ENCODE measurements at regions not wholly inside any gene's neighbourhood (a gene's known extent, or its start where the extent isn't known, plus 50 kb on each side); places are given as distances from the start of the nearest gene placed in this dataset.

DNA sequence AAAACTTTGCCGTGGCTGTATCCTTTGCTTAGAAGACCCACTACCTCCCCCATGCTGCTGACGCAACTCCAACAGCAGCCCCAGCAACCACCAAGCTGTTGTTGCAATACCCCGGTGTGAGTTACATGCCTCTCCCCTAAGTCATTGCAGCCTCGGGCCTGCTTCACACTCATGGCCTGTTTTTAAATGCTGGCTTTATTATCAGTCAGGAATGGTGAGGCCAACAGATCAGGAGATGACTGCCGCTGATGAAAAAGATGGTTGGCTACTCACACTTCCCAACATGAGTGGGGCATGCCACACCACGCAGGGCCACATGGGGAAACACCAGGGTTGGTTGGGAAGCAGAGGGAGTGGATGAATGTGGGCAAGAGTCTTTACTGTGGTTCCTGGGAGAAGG is 171.5 kb upstream of the SYT13 start:
- no peaks in the 10 kb centered on the region for H3K9me3 ChIP-seq
- no peak overlapping the region for H3K27ac ChIP-seq
- TF ChIP-seq, protein P1, sequence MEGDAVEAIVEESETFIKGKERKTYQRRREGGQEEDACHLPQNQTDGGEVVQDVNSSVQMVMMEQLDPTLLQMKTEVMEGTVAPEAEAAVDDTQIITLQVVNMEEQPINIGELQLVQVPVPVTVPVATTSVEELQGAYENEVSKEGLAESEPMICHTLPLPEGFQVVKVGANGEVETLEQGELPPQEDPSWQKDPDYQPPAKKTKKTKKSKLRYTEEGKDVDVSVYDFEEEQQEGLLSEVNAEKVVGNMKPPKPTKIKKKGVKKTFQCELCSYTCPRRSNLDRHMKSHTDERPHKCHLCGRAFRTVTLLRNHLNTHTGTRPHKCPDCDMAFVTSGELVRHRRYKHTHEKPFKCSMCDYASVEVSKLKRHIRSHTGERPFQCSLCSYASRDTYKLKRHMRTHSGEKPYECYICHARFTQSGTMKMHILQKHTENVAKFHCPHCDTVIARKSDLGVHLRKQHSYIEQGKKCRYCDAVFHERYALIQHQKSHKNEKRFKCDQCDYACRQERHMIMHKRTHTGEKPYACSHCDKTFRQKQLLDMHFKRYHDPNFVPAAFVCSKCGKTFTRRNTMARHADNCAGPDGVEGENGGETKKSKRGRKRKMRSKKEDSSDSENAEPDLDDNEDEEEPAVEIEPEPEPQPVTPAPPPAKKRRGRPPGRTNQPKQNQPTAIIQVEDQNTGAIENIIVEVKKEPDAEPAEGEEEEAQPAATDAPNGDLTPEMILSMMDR (IDR thresholded peaks at IDR 0.05), result no peak
- FAIRE-seq, result no peak
- DNase-seq, result no peak
- peak in 2 of 4 donors; percentile 40 to 58 for ATAC-seq
- no peaks in the 10 kb centered on the region for H3K4me1 ChIP-seq
- intact Hi-C loops (cut with DNase I), result no loop called here
- H3K4me3 ChIP-seq, result no peak overlapping the region
- H3K27me3 ChIP-seq, result no peaks in the 10 kb centered on the region
- WGBS, 2 donors, result 86 to 89% methylated on average over 6 of the region's 6 CpGs
- no peaks in the 10 kb centered on the region for H3K36me3 ChIP-seq

DNA sequence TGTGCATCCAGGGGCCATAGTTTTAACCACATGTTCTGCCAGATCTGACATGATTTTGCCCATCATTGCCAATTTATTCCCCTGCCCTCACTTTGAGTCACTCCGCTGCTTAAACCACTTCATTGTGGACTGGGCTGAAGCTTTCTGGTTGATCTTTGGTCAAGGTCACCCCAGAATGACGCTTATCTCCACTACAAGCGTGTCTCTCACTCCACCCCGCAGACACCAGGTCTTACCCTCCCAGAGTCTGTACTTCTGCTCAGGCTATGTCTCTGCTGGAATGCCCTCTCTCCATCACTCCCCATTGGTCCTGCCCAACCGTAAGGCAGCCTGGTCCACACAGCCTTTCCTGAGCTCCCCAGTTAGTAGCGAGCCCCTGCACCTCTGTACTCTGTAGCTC is 170.5 kb upstream of the SYT13 start:
- no peaks in the 10 kb centered on the region for H3K4me1 ChIP-seq
- H3K4me3 ChIP-seq, result no peak overlapping the region
- FAIRE-seq (no peak), ATAC-seq (no peak), DNase-seq (no peak)
- no peaks in the 10 kb centered on the region for H3K36me3 ChIP-seq
- TF ChIP-seq, protein P1 (IDR thresholded peaks at IDR 0.05), result no peak
- intact Hi-C loops (cut with DNase I), result no loop called here
- H3K27ac ChIP-seq, result no peak overlapping the region
- 46 to 55% methylated on average over 6 of the region's 6 CpGs for WGBS, 2 donors
- H3K9me3 ChIP-seq, result no peaks in the 10 kb centered on the region
- no peaks in the 10 kb centered on the region for H3K27me3 ChIP-seq

DNA sequence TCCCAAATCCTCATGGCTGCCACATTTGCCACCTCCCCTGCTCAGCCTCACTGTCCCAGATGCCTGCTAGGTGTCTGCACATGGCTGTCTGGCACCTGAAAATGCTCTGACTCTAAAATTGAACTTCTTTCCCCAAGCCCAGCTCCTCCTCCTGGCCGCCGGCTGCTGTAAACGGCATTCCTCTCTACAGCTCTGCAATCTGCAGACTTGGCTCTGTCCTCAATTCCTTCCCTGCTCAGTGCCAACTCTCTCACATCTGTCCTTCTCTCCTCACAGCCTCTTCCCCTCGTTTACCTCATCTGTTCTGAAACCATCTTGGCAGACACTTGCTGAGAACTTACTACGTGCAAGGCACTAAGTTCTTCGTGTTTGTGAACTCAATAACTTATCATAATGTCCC is 169.4 kb upstream of the SYT13 start:
- DNase-seq, result no peak
- intact Hi-C loops (cut with DNase I), result no loop called here
- no peak for FAIRE-seq
- Histone ChIP-seq H3K4me1 (no peaks in the 10 kb centered on the region), H3K9me3 (no peaks in the 10 kb centered on the region), H3K36me3 (no peaks in the 10 kb centered on the region), H3K27ac (no peak overlapping the region), H3K4me3 (no peak overlapping the region), H3K27me3 (no peaks in the 10 kb centered on the region)
- 47 to 59% methylated on average over 6 of the region's 6 CpGs for WGBS, 2 donors
- TF ChIP-seq, protein P1 (IDR thresholded peaks at IDR 0.05), result no peak
- ATAC-seq, result no peak

DNA sequence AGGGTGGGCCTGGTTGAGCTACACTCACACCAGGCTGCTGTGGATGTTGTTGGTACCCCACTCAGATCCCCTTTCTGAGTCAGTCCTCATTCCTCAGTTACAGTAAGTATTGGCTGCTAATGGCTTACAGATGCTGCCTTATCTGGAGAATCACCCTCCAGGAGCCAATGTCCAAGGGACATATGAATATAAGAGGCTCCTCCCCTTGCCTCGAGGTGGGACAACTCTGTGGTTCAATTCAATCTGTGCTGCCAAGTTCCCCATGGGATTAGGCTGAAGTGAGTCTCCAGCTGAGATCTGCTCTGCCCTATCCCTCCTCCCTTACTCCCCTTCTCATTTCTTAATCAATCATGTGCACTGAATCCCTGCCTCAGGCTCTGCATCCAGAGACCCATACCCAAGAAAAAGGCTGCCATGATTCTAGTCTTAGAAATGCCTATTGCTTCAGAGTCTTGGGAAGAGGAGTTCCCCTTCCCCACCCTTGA is 168.8 kb upstream of the SYT13 start:
- TF ChIP-seq, protein P1 (IDR thresholded peaks at IDR 0.05), result no peak
- Histone ChIP-seq H3K4me1 (no peaks in the 10 kb centered on the region), H3K4me3 (no peak overlapping the region), H3K27ac (no peak overlapping the region), H3K27me3 (no peaks in the 10 kb centered on the region), H3K36me3 (no peaks in the 10 kb centered on the region), H3K9me3 (no peaks in the 10 kb centered on the region)
- ATAC-seq (no peak), DNase-seq (no peak), FAIRE-seq (no peak)
- intact Hi-C loops (cut with DNase I), result no loop called here
- 74 to 92% methylated on average over 1 of the region's 1 CpG for WGBS, 2 donors

DNA sequence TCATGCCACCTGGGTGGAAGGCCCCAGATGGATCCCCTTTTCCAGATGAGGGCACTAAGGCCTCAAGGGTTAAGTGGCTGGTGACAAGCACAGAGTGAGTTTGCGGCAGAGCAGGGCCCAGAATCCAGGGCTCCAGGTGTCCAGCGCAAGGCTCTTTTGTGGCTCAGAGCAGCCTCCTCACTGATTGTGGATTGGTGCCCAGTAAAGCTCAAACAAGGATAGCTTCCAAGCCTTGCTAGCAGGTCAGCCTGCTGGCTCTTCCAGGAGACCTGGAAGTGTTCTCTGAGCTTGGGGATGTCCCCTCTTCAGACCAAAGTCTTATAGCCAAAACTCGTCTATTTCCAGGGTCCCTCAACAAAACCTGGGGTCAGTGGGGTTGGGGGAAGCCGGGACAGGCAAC is 167.6 kb upstream of the SYT13 start:
- Histone ChIP-seq H3K36me3 (no peaks in the 10 kb centered on the region), H3K27ac (no peak overlapping the region), H3K4me3 (no peak overlapping the region), H3K27me3 (no peaks in the 10 kb centered on the region), H3K4me1 (no peaks in the 10 kb centered on the region), H3K9me3 (no peaks in the 10 kb centered on the region)
- FAIRE-seq, result no peak
- DNase-seq, result no peak
- WGBS, 2 donors, result 65 to 71% methylated on average over 3 to 4 of the region's 4 CpGs
- ATAC-seq, result no peak
- TF ChIP-seq, protein P1 (IDR thresholded peaks at IDR 0.05), result no peak
- intact Hi-C loops (cut with DNase I), result no loop called here
